ENCODE measurements at regions not wholly inside any gene's neighbourhood (a gene's known extent, or its start where the extent isn't known, plus 50 kb on each side); places are given as distances from the start of the nearest gene placed in this dataset.

DNA sequence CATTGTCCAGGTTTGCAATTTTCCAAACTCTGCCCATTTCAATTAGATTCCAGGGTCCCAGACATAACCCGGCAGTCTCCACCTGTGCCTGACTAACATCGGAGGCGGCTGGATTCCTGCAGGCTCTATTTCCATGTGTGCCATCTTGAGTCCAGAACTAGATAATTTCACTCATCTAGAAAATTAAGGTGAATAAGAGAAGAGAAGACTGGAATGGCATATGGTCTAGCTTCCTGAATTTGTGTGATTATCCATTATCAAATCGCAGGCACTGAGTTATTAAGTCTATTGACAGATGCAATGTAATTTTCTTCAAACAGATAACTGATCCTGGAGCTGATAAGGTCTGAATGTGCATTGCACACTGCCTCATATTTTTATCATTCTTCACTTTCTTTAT is 305.2 kb downstream of the ETAA1 start:
- Histone ChIP-seq H3K4me2 (ENCODE audit: low read length) (no peak overlapping the region), H3K9me2 (ENCODE audit: insufficient read depth, low read length) (no peaks in the 10 kb centered on the region), H2AFZ (ENCODE audit: low read depth, low read length) (no peak overlapping the region), H3F3A (ENCODE audit: insufficient read depth, low read length, poor library complexity, severe bottlenecking) (no peaks in the 10 kb centered on the region), H3K9ac (ENCODE audit: low read length) (no peak overlapping the region), H3K79me2 (replicated peaks; ENCODE audit: insufficient read depth, low read length) (no peaks in the 10 kb centered on the region), H3K4me3 (ENCODE audit: low read length) (no peak overlapping the region), H3K27ac (ENCODE audit: low read length) (no peak overlapping the region), H3K36me3 (ENCODE audit: insufficient read depth, low read length) (no peaks in the 10 kb centered on the region), H4K20me1 (ENCODE audit: insufficient read depth) (no peaks in the 10 kb centered on the region), H3K9me3 (ENCODE audit: low read length) (no peaks in the 10 kb centered on the region), H3K27me3 (ENCODE audit: insufficient read depth, low read depth, low read length) (peaks cover 6% of the 10 kb centered on the region)
- TF ChIP-seq, protein P1, sequence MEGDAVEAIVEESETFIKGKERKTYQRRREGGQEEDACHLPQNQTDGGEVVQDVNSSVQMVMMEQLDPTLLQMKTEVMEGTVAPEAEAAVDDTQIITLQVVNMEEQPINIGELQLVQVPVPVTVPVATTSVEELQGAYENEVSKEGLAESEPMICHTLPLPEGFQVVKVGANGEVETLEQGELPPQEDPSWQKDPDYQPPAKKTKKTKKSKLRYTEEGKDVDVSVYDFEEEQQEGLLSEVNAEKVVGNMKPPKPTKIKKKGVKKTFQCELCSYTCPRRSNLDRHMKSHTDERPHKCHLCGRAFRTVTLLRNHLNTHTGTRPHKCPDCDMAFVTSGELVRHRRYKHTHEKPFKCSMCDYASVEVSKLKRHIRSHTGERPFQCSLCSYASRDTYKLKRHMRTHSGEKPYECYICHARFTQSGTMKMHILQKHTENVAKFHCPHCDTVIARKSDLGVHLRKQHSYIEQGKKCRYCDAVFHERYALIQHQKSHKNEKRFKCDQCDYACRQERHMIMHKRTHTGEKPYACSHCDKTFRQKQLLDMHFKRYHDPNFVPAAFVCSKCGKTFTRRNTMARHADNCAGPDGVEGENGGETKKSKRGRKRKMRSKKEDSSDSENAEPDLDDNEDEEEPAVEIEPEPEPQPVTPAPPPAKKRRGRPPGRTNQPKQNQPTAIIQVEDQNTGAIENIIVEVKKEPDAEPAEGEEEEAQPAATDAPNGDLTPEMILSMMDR (IDR thresholded peaks at IDR 0.05; ENCODE audit: poor library complexity, severe bottlenecking) = no peak
- TF ChIP-seq EZH2 (IDR thresholded peaks at IDR 0.05; ENCODE audit: borderline replicate concordance, insufficient read depth, low read length, poor library complexity, severe bottlenecking) (no peak), RAD21 (conservative IDR thresholded peaks at IDR 0.05) (no peak), EP300 (conservative IDR thresholded peaks at IDR 0.05; ENCODE audit: poor library complexity, severe bottlenecking) (no peak)

DNA sequence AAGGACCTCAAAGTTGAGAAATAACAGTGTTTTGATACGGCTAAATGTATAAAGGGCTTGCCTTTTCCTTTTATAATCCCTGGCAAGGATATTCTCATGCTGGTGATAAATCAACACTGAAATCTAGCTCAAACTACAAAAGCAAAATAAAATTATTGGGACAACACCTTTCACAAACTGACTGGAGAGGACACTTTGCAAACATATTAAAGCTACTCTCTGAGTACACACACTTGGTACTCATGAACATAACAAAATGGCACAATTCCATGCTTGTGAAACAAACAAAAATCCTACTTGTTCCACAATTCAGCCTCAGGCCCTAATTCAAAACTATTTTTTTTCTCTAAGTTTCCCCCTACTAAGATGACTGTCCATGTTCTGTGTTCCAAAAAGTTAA is 305.8 kb downstream of the ETAA1 start:
- Histone ChIP-seq H4K20me1 (ENCODE audit: insufficient read depth) (no peaks in the 10 kb centered on the region), H3K36me3 (ENCODE audit: insufficient read depth, low read length) (no peaks in the 10 kb centered on the region), H3K9me2 (ENCODE audit: insufficient read depth, low read length) (no peaks in the 10 kb centered on the region), H3K27ac (ENCODE audit: low read length) (no peak overlapping the region), H3K4me3 (ENCODE audit: low read length) (no peak overlapping the region), H3F3A (ENCODE audit: insufficient read depth, low read length, poor library complexity, severe bottlenecking) (no peaks in the 10 kb centered on the region), H3K4me2 (ENCODE audit: low read length) (no peak overlapping the region), H3K79me2 (replicated peaks; ENCODE audit: insufficient read depth, low read length) (no peaks in the 10 kb centered on the region), H2AFZ (ENCODE audit: low read depth, low read length) (no peak overlapping the region), H3K9me3 (ENCODE audit: low read length) (no peaks in the 10 kb centered on the region), H3K9ac (ENCODE audit: low read length) (no peak overlapping the region), H3K27me3 (ENCODE audit: insufficient read depth, low read depth, low read length) (peaks cover 6% of the 10 kb centered on the region)
- no peak for TF ChIP-seq EZH2 (IDR thresholded peaks at IDR 0.05; ENCODE audit: borderline replicate concordance, insufficient read depth, low read length, poor library complexity, severe bottlenecking)
- TF ChIP-seq, protein P1 (IDR thresholded peaks at IDR 0.05; ENCODE audit: poor library complexity, severe bottlenecking) = no peak
- no peak for TF ChIP-seq RAD21 (conservative IDR thresholded peaks at IDR 0.05)
- no peak for TF ChIP-seq POLR2AphosphoS5 (IDR thresholded peaks at IDR 0.05)
- no peak for TF ChIP-seq SMC3 (conservative IDR thresholded peaks at IDR 0.05; ENCODE audit: poor library complexity)
- no peak for TF ChIP-seq MXI1 (conservative IDR thresholded peaks at IDR 0.05; ENCODE audit: poor library complexity, severe bottlenecking)
- TF ChIP-seq TAF1 (IDR thresholded peaks at IDR 0.05; ENCODE audit: low read depth) = no peak
- TF ChIP-seq, protein P2, sequence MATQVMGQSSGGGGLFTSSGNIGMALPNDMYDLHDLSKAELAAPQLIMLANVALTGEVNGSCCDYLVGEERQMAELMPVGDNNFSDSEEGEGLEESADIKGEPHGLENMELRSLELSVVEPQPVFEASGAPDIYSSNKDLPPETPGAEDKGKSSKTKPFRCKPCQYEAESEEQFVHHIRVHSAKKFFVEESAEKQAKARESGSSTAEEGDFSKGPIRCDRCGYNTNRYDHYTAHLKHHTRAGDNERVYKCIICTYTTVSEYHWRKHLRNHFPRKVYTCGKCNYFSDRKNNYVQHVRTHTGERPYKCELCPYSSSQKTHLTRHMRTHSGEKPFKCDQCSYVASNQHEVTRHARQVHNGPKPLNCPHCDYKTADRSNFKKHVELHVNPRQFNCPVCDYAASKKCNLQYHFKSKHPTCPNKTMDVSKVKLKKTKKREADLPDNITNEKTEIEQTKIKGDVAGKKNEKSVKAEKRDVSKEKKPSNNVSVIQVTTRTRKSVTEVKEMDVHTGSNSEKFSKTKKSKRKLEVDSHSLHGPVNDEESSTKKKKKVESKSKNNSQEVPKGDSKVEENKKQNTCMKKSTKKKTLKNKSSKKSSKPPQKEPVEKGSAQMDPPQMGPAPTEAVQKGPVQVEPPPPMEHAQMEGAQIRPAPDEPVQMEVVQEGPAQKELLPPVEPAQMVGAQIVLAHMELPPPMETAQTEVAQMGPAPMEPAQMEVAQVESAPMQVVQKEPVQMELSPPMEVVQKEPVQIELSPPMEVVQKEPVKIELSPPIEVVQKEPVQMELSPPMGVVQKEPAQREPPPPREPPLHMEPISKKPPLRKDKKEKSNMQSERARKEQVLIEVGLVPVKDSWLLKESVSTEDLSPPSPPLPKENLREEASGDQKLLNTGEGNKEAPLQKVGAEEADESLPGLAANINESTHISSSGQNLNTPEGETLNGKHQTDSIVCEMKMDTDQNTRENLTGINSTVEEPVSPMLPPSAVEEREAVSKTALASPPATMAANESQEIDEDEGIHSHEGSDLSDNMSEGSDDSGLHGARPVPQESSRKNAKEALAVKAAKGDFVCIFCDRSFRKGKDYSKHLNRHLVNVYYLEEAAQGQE (IDR thresholded peaks at IDR 0.05; ENCODE audit: borderline replicate concordance) = no peak
- no peak for TF ChIP-seq EP300 (conservative IDR thresholded peaks at IDR 0.05; ENCODE audit: poor library complexity, severe bottlenecking)

All from neural cell (in vitro differentiated cells).